ENCODE measurements at regions not wholly inside any gene's neighbourhood (a gene's known extent, or its start where the extent isn't known, plus 50 kb on each side); places are given as distances from the start of the nearest gene placed in this dataset.

GRCh38 chr18:46386788-46387187 is 270.2 kb downstream of the LOXHD1 start:
- no peak for TF ChIP-seq CTCF (IDR thresholded peaks at IDR 0.05)
- TF ChIP-seq POLR2A (IDR thresholded peaks at IDR 0.05): no peak

Data from Peyer's patch (tissue), 4 donors.